Left renal cortex interstitium (tissue), 4 donors: ENCODE measurements at regions not wholly inside any gene's neighbourhood (a gene's known extent, or its start where the extent isn't known, plus 50 kb on each side); places are given as distances from the start of the nearest gene placed in this dataset.
"Not testable (repeated sequence)": the region's sequence is repeated elsewhere in the genome, so short reads cannot be mapped to it uniquely, and the experiment has no call there.

Experiments used
- DNase-seq, 4 donors: peaks; one replicate each; pipeline ENCODE4 v3.0.0-alpha.2; 2013; ENCODE audit warnings: low read depth in 4 of 4, low spot score in 2 of 4, missing footprints in 1 of 4

DNA sequence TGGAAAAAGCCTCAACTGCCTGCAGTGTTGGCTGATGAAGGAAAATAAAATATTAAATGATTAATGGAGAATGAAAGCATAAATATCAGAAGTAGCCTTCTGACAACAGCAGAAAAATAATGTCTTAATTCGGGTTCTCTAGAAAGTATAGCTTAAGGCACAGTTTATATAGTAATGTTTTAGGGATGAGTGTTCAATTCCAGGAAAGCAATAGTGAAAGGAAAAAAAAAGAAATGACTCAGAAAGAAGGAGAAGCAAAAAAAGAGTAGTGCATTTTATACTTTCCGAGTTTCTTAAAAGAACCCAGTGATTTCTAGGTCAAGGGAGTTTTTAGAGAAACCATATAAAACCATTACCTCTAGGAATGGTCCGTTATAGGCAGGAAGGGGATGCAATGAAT, 137.3 kb downstream of the HTR1B start:
- DNase-seq = no peak

DNA sequence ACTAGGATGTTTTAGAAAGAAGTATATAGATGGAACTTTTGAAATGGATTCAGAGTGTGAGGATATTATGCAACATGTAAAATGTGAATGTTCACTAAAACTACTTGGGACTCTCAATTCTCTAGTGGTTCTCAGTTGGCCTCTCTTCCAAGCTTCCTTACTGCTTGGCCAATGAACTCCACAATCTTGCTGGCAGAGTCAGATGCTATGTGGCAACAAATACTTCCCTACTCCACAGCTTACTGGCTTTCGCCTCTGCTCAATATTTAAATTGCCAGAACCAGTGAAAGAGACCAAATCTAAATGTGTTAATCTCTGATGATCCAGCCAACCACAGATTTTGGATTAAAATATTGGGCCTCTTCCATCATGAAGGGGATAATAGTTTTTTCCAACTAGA, 138.4 kb downstream of the HTR1B start:
- no peak for DNase-seq

DNA sequence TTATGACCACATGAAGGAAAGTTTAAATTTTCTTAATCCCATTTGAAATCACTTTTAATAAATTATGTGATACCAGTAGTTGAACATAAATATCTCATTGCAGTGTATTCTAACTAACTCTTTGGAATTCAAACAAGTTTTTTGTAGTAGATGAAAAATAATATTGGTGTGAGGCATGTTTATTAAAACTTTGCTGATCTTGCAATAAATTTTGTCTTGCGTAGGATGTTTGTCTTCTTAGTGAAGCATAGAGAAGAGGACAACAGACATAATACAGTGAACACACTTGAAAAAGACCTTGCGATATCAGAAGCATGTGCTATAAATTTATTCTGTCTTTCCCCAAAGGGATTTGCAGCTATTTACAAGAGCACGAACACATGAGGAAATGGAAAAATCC, 140.7 kb downstream of the HTR1B start:
- DNase-seq = no peak

DNA sequence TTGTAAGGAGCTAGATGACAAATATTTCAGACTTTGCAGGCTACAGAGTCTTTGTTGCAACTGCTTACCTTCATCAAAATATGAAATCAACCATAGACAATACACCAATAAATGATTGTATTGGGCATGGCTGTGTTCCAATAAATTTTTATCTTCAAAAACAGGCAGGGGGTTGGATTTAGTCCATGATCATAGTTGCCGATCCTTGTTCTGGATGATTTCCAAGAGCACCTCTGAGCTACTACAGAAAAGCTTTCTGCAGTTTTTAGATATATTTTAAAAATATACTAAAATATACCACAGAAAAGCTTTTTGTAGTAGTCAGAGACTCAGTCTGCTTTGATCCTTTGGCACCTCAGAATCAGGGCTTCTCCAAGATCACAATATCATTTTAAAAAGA, 145.0 kb downstream of the HTR1B start:
- DNase-seq = no peak

DNA sequence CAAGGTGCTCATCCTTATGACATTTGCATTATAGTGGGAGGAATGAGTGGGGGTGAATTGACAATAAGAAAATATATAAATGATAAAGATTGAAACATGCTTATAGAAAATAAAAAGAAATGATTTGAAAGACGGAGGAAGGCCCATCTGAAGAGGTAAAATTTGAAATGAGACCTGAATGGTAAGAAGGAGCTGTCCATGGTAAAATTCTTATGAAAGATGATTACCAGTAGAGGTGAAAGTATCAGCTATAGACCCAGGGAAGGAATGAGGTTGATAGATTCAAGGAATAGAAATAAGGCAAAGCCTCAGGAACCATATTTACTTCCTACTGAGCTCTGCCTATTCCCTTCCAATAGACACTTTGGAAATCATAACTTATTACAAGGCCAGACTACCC, 149.7 kb downstream of the HTR1B start:
- no peak for DNase-seq

DNA sequence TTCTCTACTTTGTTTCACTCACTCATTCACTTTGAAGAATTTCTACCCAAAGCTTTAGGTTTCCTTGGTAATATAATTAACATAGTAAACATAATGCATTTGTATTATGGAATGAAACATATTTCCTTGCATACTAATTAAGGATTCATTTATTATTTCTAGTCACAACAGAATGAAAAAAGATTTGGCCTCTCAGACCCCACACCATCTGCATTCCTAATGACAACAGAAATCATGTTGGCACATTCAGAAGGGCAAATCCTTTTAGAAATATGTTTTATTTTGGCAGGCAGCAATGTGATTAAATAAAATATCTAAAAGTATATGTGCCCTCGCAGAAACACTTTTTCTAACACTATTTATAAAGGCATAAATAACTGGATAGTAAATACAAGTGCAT, 163.4 kb downstream of the HTR1B start:
- no peak for DNase-seq

DNA sequence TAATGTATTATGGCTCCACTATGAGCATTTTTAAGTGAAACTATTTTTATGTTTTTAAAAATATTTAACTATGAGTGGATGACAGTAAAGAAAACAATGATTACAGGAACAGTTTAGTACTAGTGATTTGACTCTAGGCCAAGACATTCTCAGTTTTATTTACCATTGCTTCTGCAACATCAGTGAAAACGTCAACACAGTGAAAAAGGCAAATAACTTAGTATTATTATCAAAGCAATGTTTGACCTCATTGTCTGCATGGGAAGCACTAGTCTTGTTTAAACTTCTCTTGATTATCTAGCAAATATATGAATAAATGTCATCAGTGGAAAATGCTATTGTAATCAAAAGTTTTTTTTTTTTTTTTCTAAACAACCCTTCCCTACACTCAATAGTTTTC, 165.0 kb downstream of the HTR1B start:
- no peak for DNase-seq

DNA sequence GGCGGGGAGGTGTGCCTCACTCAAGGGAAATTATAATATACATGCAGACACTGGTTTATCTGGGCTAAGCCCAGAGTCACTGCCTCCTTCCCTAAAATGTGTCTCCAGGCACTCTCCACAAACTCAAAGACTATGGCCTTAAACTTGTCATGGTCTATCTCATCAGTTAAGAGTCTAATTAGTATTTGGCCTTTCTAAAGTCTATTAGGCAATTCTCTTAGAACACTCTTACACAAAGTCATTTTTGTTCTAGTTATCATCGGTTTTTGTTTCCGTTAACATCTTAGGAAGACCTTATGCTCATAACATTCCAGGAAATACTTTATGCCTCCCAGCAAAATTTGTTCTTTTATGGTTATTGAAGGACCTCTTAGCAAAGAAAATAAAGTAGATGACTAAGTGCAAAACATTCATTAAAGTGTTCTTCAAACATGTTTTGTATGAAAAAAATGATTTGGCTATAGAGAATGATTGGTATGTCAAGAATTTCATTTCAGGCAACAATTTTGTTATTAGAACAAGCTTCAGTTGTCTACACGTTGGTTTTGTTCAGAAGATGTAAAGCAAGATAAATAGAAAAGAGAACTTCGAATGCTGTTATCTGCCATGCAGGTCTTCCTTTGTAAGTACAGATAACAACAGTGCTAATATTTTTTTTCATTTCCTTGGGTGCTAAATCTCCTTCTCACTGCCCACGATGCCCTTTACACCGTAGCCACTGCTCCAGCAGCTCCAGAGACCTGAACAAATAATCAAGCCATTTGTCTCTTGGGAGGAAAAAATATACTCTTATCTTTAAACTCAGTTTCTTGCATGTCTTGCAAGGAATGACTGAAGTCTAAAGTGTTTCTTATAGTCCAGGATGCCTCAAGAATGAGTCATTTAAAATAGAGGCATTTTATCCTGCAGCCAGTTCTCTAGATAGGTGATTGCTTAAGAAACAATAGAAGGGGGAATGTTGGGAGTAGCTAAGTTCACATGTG, 170.4 kb downstream of the HTR1B start:
- no peak for DNase-seq

DNA sequence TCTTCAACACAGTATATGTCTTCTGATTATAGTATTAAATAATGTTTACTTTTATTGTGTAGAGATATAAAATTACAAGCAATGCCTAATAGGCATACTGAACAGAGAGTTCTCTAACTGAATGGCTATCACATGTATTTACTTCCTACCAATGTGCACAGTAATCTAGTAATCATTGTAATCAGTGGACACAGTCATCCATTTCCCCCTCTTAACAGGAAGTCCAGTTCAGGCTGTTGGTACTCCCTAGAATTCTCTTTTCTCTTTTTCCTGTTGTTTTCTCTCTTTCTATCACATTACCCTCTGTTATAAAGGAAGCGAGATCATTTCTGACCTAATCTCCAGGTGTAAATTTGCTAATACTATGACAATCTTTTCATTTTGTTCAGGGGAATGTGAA, 172.5 kb downstream of the HTR1B start:
- no peak for DNase-seq

DNA sequence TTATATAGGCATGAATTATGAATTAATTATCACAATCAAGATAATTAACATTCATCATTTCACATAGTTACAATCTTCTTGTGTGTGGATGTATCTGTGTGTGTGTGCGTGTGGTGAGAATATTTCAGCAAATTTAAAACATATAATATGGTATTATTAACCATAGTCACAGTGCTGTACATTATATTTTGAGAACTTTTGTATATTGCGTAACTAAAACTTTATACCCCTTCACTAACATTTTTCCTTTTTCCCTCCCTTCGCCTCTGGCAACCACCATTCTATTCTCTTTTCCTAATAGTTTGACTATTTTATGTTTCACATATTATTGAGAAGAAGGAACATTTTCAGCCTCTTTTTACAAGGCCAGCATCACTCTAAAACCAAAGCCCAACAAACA, 176.8 kb downstream of the HTR1B start:
- DNase-seq = no peak

DNA sequence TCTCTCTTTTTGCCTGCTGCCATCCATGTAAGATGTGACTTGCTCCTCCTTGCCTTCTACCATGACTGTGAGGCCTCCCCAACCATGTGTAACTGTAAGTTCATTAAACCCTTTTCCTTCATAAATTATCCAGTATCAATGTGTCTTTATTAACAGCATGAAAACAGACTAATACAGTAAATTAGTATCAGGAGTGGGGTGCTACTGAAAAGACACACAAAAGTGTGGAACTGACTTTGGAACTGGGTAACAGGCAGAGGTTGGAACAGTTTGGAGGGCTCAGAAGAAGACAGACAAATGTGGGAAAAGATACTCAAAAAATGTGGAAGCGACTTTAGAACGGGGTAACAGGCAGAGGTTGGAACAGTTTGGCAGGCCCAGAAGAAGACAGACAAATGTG, 189.4 kb downstream of the HTR1B start:
- DNase-seq = no peak

DNA sequence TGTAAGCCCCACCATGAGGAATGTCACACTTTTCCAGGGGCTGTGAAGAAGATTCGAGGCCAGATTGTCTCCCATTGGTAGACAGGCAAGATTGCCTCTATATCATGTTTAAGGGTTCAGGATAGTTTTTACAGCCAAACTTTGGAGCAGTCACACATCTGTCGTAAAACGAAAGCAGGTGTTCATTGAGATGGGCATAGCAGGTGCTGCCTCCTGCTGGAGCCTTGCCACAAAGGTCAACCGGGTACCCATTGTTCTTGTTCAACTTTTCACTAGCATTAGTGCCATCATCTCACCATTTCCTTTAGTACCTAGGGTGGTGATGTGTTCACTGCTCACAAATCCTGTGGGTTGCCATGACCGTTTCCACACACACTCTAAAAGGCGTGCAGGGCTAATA, 198.3 kb downstream of the HTR1B start:
- DNase-seq = no peak

DNA sequence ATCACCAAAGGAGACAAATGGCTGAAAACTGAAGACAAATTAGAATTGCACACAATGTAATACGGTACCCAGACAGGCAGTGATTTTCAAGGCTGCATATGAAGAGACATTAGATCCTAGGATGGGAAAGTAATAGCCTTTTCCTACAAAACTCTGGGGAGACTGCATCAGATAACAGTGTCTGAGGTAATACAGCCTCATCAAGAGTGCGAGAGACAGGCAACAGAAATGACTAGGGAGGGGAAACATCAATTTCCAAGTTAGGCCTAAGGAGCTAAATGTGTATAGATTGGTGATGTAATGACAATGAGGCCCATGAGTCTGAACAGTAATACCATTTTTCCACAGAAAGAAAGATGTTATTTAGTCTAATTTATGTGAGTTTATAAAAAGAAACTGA, 200.3 kb downstream of the HTR1B start:
- DNase-seq = no peak

DNA sequence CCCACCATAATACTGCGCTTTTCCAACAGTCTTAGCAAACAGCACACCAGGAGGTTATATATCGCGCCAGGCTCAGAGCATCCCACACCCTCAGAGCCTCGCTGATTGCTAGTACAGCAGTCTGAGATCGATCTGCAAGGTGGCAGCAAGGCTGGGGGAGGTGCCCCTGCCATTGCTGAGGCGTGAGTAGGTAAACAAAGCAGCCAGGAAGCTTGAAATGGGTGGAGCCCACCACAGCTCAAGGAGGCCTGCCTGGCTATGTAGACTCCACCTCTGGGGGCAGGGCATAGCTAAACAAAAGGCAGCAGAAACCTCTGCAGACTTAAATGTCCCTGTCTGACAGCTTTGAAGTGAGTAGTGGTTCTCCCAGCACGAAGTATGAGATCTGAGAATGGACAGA, 211.5 kb downstream of the HTR1B start:
- DNase-seq = not testable (repeated sequence)

DNA sequence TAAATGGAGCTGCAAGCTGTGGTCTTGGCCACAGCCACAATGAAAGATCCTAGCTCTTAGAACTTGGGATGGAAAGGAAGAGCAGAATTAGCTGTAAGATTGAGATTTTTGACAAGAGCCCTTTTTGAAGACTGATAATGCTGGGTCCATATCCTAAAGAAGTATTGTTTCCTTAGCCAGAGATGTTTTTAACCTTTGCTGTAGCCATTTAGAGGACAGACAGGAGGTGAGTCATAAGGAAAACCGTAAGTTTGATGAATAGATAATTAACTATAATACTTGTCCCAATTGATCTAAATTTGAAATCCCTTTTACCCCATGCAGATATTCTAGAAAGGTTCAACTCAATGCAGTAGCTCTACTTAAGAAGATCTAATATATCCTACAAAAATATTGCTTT, 213.7 kb downstream of the HTR1B start:
- DNase-seq = no peak

DNA sequence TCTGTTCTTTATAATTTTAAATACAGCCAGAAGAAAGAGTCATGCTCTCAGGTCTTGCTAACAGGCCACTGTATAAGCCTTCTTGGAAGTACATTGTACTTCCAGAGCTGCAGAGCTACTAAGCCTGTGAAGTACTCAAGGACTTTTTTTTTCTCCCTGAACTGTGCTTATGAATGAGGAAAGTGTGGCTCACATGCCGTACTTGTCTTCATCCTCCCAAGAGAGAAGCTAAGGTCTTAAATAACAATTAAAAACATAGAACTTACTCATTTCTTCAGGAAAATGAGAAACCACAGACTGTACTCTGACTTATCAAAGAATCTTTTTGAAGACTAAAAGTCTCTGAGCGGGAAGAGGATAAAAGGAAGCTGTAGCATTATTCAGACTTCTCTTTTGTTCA, 218.3 kb downstream of the HTR1B start:
- no peak for DNase-seq

DNA sequence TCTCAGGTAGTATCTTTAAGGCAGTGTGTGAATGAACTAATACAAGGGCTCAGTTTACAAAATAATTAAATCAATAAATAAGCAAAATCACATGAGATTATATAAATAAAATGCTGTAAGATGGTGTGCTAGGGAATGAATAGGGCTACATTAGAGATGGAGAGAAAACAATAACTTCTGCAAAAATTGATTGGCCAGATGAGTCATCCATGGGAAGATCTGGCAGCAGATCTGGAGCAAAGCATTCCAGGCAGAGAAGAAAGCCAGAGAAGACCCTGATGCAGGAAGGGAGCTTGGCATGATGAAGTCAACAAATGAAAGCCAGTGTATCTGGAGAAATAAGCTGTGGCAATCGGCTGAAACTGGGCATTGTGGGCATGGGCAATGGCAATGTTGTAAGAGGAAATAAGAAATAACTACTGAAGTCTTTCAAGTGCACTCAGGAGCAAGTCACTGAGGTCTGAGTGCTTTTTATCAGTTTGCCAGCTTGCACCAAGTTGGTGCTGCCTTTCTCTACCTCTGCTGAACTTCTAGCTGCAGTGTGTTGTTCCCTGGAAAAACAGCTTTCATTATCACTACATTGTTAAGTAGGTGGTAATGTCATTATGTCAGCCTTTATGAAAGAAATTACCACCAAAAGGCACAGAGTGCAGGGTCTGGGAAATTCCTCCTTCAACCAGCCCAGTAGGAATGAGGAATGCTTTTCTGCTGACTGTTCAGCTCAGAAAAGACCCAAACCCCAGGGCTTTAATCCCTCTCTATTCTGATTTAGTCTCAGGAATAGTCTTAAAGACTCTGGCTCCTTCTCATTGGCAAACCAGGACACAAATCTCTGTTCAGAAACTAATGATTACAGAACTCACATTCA, 231.6 kb downstream of the HTR1B start:
- no peak for DNase-seq

DNA sequence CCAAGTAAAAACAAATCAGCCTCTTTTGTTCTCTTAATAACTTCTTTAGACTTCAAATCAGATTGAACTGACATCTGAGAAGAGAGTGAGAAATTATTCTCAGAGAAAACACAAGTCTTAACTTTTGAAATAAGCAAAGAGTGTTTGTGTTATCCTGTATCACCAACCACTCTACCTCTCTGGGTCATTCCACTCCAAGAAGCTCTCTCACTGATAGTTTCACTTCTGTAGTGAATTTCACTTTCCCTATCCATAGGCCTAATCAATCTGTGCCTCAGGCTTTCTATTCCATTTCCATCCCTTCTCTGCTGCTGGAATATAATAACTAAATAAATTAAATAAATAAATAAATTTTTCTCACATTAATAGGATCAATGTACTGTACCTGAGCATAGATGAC, 235.0 kb downstream of the HTR1B start:
- DNase-seq = no peak

DNA sequence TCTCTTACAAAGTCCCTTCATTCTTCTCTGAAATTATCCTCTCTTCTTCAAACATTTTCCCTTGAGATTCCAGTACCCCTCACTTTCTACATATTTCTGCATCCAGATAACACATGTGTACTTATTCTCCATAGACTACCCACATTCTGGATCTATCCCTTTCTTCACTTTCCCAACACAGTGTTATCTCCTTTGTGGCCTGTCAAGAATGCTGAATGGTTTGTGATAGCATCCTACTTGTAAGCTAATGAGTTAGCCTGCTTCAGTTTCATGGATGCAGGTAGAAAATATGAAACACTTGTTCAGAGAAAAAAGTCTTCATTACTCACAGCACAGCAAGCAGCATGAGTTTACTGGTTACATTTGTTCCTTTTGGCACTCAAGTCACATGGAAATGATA, 245.4 kb downstream of the HTR1B start:
- no peak for DNase-seq

DNA sequence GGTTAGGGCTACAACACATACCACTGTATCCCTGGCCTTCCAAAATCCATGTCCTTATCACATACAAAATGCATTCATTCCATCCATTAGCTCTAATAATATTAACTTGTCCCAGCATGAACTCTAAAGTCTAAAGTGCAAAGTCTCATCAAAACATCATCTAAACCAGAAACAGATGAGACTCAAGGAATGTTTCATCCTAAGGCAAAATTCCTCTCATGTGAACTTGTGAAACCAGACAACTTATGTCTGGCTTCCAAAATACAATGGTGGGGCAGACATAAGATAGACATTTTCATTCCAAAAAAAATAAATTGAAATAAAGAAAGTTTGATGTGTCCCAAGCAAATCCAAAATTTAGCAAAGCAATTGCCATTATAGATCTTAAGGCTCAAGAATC, 257.4 kb downstream of the HTR1B start:
- DNase-seq = no peak

DNA sequence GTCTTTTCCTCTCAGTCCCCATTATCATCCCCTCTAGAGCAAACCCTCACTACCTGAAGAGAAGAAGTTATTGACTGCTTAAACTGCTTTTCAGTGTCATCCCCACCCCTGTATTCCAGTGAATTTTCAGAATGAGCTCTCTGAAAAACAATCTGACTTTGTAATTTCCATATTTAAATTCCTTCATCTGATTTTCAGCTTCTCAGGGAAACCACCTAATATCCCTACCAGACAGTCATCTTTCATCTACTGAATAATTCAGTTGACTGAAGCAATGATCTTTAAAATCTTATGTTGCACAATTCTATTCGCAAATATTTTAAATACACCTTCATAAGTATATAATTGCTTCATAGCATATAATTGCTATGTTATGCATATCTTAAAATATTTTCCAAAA, 258.7 kb downstream of the HTR1B start:
- DNase-seq = no peak

DNA sequence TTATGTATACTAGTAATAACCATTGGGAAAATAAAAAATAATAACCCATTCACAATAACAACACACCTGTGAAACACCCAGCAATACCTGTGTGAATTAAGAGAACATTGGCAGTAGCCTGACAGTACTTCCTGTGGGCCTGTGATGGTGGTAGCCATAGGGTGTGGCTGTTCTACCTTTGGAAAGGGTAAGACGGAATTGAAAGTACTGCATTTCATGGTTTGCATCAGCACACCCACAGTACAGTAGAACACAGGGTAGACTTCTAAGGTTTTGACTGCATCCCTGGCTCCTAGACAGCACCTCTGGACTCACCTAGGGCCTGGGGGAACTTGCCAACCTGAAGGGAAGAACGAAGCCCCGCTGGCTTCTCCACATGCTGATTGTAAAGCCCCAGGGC, 279.8 kb downstream of the HTR1B start:
- DNase-seq = no peak
